ENCODE measurements at regions not wholly inside any gene's neighbourhood (a gene's known extent, or its start where the extent isn't known, plus 50 kb on each side); places are given as distances from the start of the nearest gene placed in this dataset.
"Not testable (repeated sequence)": the region's sequence is repeated elsewhere in the genome, so short reads cannot be mapped to it uniquely, and the experiment has no call there.

DNA sequence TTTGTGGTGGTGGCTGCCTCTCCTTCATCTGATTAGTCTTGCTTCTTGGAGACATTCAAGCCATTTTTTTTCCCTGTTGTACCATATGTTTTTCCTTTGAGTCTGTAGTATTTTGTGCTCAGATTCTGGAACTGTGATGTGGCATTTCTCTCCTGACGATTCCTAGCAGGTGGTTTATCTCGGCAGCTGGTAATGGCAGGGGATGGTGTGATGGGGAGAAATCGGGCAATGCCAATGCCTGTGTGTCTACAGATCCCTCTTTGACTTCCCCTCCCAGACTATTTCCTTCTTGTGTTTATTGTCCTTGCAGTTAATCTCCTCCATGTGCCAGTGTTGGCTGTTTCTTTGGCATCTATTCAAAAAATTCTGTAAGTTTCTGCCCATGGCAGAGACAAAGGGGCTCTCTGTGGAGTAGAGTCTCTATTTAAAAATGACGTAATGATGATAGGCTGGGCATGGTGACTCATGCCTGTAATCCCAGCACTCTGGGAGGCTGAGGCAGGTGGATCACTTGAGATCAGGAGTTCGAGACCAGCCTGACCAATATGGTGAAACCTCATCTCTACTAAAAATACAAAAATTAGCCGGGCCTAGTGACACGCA is 90.2 kb upstream of the ERCC4 start:
- no peak for DNase-seq

DNA sequence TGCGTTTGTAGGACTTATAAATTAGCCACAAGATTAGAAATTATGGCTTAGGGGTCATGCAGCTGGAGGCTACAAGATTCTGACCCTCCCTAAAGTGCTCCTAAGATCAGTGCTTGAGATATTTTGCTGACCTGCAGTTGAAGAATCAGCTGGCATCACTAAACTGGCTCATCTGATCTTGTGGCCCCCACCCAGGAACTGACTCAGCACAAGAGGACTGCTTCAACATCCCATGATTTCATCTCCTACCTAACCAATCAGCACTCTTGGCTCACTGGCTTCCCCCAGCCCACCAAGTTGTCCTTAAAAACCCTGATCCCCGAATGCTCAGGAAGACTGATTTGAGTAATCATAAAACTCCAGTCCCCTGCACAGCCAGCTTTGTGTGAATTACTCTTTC is 86.4 kb upstream of the ERCC4 start:
- DNase-seq, result no peak

DNA sequence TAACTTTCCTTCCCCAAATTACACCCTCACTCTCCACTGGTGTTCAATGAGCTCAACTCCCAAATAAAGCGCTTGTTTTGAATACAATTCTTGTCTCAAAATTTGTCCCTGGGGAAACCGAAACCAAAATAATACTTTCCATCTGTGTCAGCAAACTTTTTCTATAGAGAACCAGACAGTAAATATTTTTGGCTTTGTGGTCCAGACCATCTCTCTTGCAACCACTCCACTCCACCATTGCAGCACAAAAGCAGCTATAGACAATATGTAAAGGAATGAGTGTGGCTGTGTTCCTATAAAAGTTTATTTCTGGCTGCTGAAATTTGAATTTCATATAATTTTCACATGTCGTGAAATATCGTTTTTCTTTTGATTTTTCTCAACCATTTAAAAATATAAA is 84.6 kb upstream of the ERCC4 start:
- no peak for DNase-seq

DNA sequence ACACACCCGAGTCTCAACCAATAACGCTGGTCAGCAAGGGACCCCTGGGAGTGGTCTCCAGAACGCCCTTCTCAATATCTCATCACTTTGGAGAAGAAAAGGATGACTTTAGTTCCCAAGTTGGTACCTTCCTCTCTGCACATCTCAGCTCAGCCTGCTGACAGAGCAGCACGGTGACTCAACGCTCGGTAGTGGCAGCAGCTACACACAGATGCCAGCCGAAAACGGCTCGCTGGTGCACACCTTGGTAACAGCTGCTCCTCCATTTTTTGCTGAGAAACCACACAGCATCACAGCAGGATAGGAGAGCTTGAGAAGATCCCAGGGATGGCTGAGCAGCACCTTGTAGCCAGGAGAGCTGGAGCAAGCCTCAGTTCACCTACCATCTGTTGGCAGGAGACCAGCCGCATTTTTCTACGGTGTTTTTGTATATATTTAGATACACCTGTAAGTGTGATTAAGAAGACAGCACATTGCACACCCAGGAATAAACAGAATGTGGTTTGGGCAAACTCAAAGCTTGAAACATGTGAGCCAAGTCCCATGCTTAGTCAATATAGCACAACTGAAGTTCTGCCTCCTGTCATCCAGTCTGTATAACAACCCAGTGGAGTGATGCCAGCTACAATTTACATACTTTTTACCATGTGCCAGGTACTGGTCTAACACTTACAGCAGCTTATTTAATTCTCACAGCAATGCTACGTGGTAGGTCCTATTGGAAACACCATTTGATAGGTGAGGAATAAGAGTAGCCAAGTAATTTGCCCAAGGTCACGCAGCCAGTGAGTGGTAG is 83.8 kb upstream of the ERCC4 start:
- DNase-seq, result no peak

DNA sequence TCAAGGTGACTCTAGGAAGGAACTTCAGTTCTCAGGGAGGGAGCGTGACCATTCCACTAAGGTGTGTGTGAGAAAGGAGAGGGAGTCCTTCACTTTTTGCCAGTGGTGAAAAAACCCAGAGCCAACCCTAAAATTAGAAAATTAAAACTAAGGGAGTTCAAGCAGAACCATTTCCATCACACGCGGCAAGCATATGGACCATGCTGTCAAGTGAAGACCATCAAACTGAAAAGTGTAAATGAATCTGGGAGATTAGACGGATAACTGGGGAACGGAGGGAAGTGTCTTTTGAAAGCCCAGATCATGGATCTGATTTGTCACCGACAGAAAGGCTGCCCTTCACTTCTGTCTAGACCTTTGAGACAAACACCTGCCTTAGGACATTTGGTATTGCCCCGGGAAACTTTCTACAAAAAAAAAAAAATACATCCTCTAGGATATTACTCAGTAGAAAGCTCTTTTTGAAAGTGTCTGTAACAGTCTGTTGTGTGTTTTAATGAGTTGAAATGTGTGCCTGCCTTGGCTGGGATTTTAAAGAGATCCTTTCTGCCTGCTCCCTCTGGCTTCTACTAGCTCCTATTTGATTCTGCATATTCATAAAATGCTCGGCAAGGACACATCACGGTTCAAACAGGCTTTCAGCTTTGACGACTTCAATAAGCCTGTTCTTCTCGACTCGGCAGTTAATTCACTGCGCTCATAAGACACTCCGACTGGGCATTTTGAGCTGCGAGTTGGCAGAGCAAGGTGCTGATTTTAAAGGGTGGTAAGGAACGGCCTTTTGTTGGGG is 81.4 kb upstream of the ERCC4 start:
- peak in 1 of 2 experiments; percentile 23 for DNase-seq

DNA sequence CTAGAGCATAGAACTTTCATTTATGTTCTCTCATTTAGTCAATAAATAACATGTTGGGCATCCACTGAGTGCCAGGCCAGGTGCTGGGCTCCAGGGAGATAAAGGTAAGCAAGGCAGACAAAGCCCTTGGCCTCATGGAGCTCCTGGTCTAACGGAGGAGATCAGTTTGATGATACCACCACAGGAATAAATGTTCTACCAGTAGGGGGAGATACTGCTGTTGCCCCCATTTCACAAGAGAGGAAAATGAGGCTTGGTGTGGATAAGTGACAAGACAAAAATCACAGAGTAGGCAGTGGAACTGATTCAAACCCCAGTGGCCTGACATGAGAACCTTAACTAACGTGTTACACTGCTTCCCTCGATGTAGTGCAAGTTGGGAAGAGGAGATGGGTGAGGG is 80.4 kb upstream of the ERCC4 start:
- no peak for DNase-seq

DNA sequence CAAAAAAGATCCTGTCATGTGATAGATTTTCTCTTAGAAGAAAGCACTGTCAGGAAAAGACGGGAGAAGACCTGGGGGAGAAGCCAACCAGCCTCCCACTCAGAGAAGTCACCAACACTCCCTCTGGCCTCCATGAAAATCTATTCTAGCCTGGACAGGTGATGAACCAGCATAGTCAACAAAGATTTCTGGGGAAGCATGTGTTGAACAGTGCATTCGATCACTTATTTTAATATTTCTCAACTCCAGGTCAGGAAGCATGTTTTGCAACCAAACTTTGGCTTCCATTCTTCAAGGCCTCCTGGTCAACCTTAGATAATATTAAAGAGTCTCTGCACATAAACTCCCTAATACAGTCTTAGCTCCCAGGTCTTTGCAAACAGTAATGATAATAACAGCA is 74.7 kb upstream of the ERCC4 start:
- DNase-seq, result no peak

DNA sequence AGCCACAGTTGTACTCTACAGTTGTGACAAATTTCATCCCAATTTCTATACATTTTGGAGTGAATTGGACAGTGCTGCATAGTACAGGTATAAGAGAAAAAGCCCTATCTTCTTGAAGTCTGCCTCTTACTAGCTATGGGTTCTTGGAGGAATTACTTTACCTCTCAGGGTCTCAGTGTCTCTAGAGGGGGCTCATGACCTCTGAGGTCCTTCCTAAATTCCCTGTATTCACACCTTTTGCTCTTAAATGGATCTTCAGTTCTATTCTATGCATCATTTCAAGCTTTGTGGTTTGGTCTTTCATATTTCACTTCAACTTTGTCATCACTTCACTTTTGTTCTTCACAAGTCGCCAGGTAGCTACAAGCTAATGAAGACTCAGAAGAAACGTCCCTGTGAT is 71.2 kb upstream of the ERCC4 start:
- no peak for DNase-seq

DNA sequence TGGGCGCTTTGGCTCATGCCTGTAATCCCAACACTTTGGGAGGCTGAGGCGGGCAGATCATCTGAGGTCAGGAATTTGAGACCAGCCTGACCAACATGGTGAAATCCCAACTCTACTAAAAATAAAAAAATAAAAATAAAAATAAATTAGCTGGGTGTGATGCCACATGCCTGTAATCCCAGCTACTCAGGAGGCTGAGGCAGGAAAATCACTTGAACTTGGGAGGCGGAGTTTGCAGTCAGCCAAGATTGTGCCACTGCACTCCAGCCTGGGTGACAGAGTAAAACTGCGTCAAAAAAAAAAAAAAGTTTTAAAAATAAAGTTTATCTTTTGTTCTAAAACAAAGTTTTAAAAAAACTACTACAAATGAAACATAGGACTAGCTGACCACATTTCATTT is 69.8 kb upstream of the ERCC4 start:
- not testable (repeated sequence) for DNase-seq

DNA sequence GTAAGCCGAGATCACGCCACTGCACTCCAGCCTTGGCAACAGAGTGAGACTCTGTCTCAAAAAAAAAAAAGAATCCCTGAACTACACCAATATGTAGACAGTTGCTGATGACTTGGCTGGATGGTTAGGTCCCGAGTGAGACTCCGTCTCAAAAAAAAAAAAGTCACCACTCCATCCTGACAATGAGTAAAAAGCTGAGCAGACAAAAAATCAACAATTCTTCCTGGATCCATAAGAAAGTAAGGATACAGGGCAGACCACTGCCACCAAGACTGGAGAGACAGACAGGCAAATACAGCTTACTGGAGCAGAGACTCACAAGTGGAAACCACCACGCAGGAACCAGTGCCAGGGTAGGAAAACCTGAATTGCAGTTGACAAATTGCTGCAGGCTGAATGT is 67.1 kb upstream of the ERCC4 start:
- no peak for DNase-seq

DNA sequence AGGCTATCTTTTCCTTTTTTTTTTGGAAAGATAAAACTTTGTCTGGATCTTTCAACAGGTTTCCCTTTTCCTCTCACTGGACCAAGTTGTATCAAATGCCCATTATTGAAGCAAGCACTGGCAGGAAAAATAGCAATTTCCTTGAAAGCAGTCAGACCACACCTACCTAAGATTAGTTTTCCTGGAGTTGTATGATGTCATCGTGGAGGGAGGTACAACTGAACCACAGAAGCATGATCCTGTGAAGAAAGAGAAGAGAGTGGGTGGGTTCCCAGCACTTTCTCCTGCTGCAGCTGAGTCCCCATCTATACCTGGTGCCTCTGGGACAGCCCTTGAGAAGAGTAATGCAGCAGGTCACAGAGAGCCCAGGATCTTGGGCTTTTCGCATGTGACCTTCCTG is 63.6 kb upstream of the ERCC4 start:
- DNase-seq, result no peak

DNA sequence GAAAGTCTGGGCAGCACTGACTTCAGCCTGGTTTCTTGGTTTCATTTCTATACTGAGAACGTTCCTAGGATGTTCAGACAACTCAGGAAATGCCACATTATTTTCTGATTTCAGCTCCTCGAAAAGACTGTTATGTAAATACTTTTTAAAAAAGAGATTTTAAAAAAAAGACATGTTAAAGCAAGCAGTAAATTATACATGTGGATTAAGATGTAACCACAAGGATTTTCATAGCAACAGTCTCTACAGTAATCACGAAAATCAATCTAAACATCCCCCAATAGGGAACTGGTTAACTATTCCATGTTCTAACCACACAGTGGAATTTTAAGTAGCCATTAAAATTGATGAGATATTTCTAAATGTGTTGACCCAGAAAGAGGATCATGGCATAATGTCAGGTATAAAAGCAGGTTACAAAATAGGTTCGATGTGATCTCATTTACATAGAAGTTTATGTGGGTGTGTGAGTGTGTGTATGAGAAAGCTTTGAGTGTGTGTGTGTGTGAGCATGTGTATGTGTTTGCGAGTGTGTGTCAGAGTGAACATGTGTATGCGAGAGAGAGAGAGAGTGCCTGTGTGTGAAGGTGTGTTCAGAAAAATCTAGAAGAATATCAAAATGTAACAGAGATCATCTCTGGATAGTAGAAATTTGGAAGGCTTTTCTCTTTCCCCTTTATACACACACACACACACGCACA is 63.0 kb upstream of the ERCC4 start:
- DNase-seq, result no peak

DNA sequence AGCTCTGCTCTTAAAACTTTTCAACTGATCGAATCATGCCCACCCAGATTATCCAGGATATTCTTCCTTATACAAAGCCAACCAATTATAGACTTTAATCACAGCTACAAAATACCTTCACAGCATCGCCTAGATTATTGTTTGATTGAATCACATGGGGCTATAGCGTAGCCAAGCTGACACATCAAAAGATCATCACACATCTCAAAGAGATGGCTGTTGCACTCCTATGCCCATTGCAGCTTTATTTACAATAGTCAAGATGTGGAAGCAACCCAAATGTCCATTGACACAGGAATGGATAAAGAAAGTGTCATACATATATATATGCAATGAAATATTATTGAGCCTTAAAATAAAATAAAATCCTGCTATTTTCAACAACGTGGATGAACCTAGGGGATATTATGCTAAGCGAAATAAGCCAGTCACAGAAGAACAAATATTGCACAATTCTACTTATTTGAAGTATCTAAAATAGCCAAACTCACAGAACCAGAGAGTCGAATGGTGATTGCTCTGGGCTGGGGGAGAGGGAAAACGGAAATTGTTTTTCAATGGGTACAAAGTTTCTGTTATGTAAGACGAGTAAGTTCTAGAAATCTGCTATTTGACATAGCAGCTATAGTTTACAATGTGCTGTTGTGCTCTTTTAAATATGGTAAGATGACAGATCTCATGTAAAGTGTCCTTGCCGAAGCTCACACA is 60.9 kb upstream of the ERCC4 start:
- DNase-seq, result no peak

DNA sequence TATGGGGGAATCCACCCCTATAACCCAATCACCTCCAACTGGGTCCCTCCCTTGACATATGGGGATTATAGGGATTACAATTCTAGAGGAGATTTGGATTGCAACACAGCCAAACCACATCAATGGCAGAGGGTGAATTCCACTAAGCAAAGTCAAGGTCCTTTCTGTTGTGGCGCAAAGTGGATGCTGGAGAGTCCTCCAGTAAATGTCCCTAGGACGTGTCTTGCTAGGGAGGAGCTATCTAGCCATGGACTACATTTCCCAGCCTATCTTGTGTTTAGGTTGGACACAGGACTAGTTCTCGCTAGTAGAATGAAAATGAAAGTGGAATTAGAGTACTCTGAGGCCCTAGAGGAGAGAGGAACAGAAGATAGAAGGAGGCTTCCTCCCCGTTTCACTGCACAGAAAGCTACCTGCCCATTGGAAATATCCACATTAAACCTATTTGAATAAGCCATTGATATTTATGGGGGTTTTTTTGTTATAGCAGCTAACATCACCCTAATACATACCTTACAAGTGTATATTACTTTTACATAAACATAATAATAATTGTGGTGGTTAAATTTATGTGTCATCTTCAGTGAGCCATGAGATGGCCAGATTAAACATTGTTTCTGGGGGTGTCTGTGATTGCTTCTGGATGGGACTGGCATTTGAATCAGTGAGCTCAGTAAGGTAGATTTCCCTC is 56.7 kb upstream of the ERCC4 start:
- no peak for DNase-seq

DNA sequence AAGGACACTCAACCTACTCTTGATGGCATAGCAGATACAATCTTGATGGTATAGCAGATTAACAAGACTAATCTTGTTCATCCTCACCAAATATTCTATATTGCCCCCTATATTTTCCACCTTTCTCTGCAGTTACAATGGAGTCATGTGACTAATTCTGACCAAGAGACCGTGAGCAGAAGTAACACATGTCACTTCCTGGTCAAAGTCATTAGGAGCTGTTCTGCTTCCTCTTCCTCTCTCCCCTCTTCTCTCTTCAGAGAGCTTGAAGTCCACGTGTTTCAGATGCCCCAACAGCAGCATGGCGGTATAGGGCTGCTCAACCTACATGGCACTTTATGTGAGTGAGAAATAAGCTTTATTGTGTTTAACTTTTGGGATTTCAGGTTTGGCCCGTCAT is 55.3 kb upstream of the ERCC4 start:
- no peak for DNase-seq

DNA sequence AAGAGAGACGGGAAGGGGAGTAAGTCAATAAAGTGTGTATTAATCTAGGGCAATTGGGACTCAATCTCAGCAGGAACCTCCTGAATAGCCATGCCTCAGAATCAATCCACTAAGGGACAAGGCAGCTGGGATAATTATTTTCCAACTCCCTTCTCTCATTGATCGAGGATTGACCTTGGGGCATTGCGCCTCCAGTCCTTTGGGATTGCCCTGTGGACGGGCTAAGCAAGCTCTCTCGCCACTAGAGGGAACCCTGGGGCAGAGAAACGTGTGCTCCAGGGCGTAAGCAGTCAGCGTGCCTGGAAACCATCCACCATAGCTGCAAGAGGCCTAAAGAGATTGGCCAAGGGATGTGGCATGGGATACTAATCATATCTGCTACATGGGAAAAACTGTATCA is 53.9 kb upstream of the ERCC4 start:
- DNase-seq, result peak; percentile 54 to 87

Data from NCI-H526 (cell line).